Large intestine (tissue), 3 donors: ENCODE measurements at regions not wholly inside any gene's neighbourhood (a gene's known extent, or its start where the extent isn't known, plus 50 kb on each side); places are given as distances from the start of the nearest gene placed in this dataset.

Experiments used
- DNase-seq, 2 donors: peaks; one replicate each; pipeline versions ENCODE4 v3.0.0 to v3.0.0-alpha.2; 2013
- H3K27ac ChIP-seq: one replicate; pipeline ENCODE4 v1.5.1; 2013; ENCODE audit warnings: low read length
- H3K27me3 ChIP-seq: 2 replicates; pipeline ENCODE4 v1.6.1; 2013; ENCODE audit warnings: low read length; ENCODE audit not compliant: control insufficient read depth, insufficient read depth
- H3K36me3 ChIP-seq: 2 replicates; pipeline ENCODE4 v1.6.1; 2013; ENCODE audit warnings: low read length; ENCODE audit not compliant: control insufficient read depth, insufficient read depth
- H3K4me1 ChIP-seq: one replicate; pipeline ENCODE4 v1.6.1; 2013; ENCODE audit warnings: low read length; ENCODE audit not compliant: control insufficient read depth, insufficient read depth
- H3K4me3 ChIP-seq: one replicate; pipeline ENCODE4 v1.5.1; 2013; ENCODE audit warnings: low read length
- H3K9me3 ChIP-seq: one replicate; pipeline ENCODE4 v1.6.1; 2013; ENCODE audit warnings: mild to moderate bottlenecking, low read depth, low read length, moderate library complexity; ENCODE audit not compliant: control insufficient read depth
- WGBS: methylation state at CpG from one replicate; pipeline ENCODE4 v1.1.5; 2013; ENCODE audit warnings: low lambda C conversion rate; ENCODE audit not compliant: insufficient coverage; 5-methylcytosine and 5-hydroxymethylcytosine counted together

DNA sequence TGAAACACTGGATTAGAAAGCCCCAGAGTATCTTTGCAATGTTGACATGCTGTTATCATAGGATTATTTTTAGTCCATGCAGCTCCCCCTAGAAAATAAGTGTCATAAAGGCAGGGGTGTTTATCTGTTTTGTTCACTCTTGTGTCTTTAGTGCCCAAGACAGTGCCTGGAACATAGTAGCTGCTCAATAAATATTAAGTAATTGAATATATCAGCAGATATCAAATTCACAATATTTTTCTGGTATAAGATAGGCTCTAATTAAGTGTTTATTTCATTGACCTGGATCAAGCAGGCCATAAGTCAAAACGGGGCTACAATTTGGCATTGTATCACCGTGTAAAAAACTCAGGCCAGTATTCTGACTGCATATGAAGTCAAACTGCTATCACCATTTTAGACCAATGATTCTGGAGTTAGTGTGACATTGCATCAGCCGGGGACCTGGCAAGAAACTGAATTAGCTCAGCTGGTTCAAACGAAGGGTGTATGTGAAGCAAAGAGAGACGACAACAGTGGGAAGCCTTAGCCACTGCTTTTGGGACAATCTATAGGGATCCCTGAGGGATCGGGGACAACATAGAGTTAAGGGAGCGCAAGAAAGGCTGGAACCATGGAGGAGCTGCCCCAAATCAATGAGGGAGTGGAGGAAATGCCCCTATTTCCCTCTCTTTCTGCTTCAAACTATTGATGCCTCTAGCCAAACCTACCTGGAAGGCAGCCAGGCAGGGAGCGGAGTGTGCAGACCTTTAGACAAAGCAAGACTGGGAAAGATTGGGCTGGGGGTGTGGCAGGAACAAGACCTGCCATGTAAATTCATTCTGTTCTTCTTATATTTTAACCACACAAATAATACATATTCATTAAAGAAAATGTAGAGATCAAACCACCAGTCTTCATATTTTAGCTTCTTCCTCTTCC lies 112.2 kb downstream of the PLEKHG1 start:
- H3K36me3 ChIP-seq: no peaks in the 10 kb centered on the region
- H3K4me3 ChIP-seq: no peak overlapping the region
- H3K27ac ChIP-seq: no peak overlapping the region
- no peak for DNase-seq
- no peaks in the 10 kb centered on the region for H3K27me3 ChIP-seq
- no peaks in the 10 kb centered on the region for H3K9me3 ChIP-seq
- H3K4me1 ChIP-seq: peaks cover 3% of the 10 kb centered on the region
- WGBS: 100% methylated on average over 2 of the region's 8 CpGs

DNA sequence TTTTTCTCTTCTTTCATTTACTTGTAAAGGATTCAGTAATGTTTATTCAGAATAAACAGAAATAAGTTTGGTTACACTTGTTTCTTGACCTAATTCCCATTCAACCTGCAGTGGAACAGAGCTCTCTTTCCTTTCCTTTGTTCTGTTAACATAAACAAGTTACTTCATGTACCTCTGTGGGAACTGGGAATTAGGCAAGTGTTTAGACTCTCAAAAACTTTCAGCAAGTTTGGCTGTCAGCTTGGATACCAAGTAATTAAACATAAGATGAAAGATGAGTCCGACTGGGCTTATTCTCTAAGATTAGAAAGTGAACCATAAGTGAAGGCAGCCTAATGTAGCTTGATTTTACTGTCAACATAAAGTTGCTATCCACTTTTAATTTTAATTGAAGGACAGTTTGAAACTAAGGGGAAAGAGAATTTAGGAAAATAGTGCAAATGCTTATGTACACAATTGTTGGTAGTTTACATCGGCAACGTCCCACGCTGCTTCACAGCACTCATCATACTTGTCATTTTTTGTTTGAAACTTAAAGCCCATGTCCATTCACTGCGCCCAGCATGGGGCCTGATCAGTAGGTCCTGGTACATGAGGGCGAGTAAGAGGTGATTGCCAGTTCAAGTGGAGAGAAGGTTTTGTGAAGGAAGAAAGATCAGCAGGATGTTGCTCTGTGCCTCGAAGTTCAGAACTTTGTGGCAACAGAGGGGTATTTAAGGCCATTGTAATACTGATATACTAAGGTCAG lies 113.0 kb downstream of the PLEKHG1 start:
- Histone ChIP-seq H3K27me3 (no peaks in the 10 kb centered on the region), H3K4me1 (peaks cover 3% of the 10 kb centered on the region), H3K27ac (no peak overlapping the region), H3K4me3 (no peak overlapping the region), H3K36me3 (no peaks in the 10 kb centered on the region), H3K9me3 (no peaks in the 10 kb centered on the region)
- WGBS: 100% methylated on average over 1 of the region's 7 CpGs
- no peak for DNase-seq

DNA sequence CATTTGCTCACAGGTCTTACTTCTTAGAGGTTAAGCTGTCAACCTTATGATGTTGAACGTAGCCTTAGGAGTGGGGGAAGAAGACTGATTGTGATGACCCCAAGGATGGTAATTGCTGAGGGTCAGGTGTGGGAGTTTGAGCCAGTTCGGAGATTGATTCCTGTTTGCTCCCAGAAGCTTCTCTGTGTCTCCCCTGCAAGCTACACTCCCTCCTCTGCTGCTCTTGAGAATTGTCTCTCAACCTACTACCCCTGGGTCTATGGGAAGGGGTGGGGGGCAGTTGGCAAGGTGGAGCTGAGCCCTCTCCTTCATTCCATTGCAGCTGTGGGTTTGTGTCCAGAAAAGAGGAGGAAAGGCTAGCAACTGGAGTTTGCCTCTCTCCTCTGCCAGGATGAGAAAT lies 113.8 kb downstream of the PLEKHG1 start:
- H3K27me3 ChIP-seq: no peaks in the 10 kb centered on the region
- no peak overlapping the region for H3K27ac ChIP-seq
- H3K4me1 ChIP-seq: peaks cover 3% of the 10 kb centered on the region
- DNase-seq: no peak
- WGBS: no CpG with 5 or more reads among the region's 2 CpGs
- no peaks in the 10 kb centered on the region for H3K36me3 ChIP-seq
- H3K9me3 ChIP-seq: no peaks in the 10 kb centered on the region
- H3K4me3 ChIP-seq: no peak overlapping the region

DNA sequence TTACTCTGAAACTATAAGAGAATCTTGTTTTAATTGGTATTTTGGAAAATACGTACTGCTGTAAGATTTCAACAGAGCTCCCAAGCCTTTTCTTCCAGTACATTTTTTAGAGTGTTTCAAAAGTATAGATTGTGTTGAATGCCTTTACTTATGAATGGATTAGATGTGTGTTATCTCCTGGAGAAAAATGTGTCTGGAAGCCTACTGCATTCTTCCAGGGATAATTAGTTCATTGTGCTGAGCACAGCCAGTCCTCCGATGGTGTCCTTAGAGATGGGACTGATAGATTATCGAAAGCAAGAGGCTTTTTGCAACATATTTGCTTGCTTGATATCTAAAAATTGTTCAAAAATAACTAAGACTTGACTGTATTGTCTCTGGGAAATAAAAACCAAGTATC lies 114.2 kb downstream of the PLEKHG1 start:
- Histone ChIP-seq H3K27ac (no peak overlapping the region), H3K9me3 (no peaks in the 10 kb centered on the region), H3K36me3 (no peaks in the 10 kb centered on the region), H3K4me1 (peaks cover 3% of the 10 kb centered on the region), H3K27me3 (no peaks in the 10 kb centered on the region), H3K4me3 (no peak overlapping the region)
- no peak for DNase-seq
- WGBS: no CpG with 5 or more reads among the region's 3 CpGs

DNA sequence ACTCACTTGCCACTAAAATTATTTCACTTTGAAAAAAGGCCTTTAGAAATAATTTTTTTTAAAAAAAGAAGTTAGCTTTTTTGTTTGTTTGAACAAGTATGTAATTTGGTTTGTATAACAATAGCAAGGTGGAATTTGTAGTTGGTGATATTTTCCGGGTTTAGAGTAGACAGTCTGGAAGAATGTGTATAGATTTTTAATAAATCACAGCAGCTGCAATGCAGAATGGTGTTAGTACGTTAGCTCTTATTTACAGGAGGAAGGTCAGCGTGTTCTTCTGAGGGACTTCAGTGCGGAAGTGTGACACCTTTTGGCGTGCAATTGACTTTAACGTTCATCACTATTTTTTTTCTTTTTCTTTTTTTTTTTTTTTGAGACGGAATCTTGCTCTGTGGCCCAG lies 115.4 kb downstream of the PLEKHG1 start:
- no peaks in the 10 kb centered on the region for H3K36me3 ChIP-seq
- H3K4me3 ChIP-seq: no peak overlapping the region
- WGBS: 83% methylated on average over 1 of the region's 7 CpGs
- H3K4me1 ChIP-seq: peaks cover 3% of the 10 kb centered on the region
- no peaks in the 10 kb centered on the region for H3K27me3 ChIP-seq
- H3K9me3 ChIP-seq: no peaks in the 10 kb centered on the region
- no peak for DNase-seq
- H3K27ac ChIP-seq: no peak overlapping the region

DNA sequence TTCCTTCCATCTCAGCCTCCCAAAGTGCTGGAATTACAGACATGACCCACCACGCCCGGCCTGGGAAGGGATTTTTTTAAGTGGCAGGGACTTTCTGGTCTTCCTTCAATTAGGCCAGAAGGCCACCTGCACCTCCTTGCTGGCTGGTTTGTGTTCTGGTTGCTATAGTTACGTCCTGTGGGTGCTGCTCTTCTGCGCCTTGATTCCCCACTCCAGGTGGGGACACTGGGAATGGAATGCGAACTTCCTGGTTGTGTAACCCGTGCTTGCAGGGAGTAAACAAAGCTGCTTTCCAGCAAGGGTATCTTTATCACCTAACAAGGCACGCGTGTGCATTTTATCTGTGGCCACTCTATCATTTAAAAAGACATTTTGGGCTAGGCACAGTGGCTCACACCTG lies 117.7 kb downstream of the PLEKHG1 start:
- peak; percentile 55 to 78 for DNase-seq
- Histone ChIP-seq H3K27me3 (no peaks in the 10 kb centered on the region), H3K4me3 (no peak overlapping the region), H3K4me1 (no peaks in the 10 kb centered on the region), H3K27ac (no peak overlapping the region), H3K36me3 (no peaks in the 10 kb centered on the region), H3K9me3 (no peaks in the 10 kb centered on the region)
- no CpG with 5 or more reads among the region's 8 CpGs for WGBS

DNA sequence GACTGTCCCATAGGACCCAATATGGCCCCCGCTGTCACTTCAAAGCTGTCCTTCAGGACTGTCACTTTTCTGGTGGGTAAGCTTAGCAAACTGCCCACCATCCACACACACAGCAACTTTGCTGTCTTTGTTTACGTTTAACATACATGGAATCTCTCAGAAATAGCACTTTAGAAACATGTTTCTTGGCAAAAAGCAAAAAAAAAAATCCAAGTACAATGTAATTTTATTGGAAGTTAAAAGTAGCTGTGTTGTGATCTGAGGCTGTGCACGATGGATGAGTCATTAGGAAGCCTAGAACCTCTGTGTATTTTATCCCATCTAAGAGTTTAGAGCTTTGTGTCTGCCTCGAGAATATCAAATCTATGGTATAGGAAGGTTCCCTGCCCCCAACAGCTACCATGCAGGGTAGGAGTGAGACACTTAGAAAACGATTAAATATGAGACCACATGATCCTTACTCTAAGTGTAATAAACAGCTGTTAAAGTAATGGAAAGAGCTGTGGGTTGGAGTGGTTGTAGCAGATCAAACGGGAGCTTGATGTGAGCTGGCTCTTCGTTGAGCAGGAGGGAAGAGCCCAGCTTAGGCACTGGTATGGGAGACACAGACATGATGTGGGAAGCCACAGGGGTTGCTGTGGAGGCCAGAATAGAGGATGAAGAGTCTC lies 119.5 kb downstream of the PLEKHG1 start:
- H3K36me3 ChIP-seq: no peaks in the 10 kb centered on the region
- no peak overlapping the region for H3K27ac ChIP-seq

DNA sequence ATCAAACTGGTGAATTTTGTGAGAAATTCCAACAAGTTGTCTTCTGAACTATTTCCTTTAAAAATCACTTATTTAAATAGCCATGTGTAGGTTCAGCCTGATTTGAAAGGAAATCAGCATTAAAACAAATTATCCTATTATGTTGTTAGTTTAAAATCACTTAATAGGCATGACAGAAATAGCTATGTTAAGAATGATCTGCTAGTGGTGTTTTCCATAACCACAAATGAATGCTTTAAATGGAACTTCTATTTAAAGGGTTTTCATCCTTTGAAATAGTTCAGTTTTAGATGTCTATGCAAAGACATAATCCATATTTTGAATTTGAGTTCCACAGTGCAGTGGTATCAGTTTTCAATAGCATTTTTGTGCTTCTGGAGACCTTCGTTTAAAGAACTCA lies 120.1 kb downstream of the PLEKHG1 start:
- Histone ChIP-seq H3K36me3 (no peaks in the 10 kb centered on the region), H3K9me3 (no peaks in the 10 kb centered on the region), H3K4me3 (no peak overlapping the region), H3K27me3 (no peaks in the 10 kb centered on the region), H3K27ac (no peak overlapping the region), H3K4me1 (peaks cover 2% of the 10 kb centered on the region)
- WGBS: 33% methylated on average over 1 of the region's 1 CpG
- DNase-seq: no peak

More for the DNA sequence above, 119.5 kb downstream of the PLEKHG1 start:
- Histone ChIP-seq H3K27me3 (no peaks in the 10 kb centered on the region), H3K4me1 (peaks cover 2% of the 10 kb centered on the region), H3K4me3 (no peak overlapping the region), H3K9me3 (no peaks in the 10 kb centered on the region)
- WGBS: 80% methylated on average over 2 of the region's 7 CpGs
- DNase-seq: no peak

DNA sequence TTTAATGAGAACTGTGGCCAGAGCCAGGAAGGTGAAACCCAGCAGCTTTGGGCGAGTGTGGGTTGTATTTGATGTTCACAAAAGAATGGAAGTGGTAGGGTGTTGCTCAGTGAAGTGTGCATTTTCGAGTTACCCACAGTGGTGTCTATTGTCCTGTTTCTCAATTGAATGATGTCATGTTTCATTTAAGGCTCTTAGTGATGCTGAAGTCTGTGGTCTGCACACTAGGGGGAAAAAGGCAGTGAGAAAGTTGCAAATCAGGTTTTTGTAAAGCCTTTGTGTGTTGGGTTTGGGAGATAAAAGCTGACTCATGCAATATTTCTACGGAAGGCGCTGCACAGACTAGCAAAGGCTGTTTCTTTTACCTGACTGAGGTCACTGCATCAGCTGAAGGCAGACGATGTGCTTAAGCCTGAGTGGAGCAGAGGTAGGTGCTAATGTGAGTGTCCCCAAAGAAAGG lies 121.1 kb downstream of the PLEKHG1 start:
- H3K27me3 ChIP-seq: no peaks in the 10 kb centered on the region
- peak in 1 of 2 donors; percentile 52 for DNase-seq
- WGBS: no CpG with 5 or more reads among the region's 5 CpGs

More for the DNA sequence above, 121.1 kb downstream of the PLEKHG1 start:
- Histone ChIP-seq H3K4me3 (no peak overlapping the region), H3K9me3 (no peaks in the 10 kb centered on the region), H3K4me1 (peaks cover 2% of the 10 kb centered on the region), H3K27ac (no peak overlapping the region), H3K36me3 (no peaks in the 10 kb centered on the region)
